T-helper 1 cell (primary cell): ENCODE measurements at regions not wholly inside any gene's neighbourhood (a gene's known extent, or its start where the extent isn't known, plus 50 kb on each side); places are given as distances from the start of the nearest gene placed in this dataset.
A peak's percentile ranks its signal among the peaks of the same experiment; 100 is the strongest.
"Not testable (repeated sequence)": the region's sequence is repeated elsewhere in the genome, so short reads cannot be mapped to it uniquely, and the experiment has no call there.

Experiments
- DNase-seq, 5 donors: peaks; one replicate each; pipeline ENCODE4 v3.0.0-alpha.2; 2012 to 2020

DNA sequence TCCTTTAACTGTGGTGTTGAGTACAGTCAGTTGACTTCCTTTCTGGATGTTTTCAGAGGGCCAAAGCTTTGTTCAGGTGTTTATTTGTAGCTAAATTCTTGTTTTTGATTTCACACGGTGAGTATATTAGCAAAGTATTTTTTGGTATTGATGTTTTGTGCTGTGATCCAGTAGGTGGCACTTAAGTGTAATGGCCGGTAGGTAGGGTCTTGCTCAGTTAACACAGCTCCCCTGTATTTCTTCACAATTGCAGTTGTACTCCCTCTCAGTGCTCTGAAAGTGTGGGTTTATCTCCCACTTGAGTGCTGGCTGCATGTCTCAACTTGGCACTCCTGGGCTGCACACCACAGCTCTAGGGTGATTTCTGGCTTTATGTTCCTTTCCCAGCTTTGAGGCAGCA lies 339.5 kb downstream of the AEBP2 start:
- no peak for DNase-seq

DNA sequence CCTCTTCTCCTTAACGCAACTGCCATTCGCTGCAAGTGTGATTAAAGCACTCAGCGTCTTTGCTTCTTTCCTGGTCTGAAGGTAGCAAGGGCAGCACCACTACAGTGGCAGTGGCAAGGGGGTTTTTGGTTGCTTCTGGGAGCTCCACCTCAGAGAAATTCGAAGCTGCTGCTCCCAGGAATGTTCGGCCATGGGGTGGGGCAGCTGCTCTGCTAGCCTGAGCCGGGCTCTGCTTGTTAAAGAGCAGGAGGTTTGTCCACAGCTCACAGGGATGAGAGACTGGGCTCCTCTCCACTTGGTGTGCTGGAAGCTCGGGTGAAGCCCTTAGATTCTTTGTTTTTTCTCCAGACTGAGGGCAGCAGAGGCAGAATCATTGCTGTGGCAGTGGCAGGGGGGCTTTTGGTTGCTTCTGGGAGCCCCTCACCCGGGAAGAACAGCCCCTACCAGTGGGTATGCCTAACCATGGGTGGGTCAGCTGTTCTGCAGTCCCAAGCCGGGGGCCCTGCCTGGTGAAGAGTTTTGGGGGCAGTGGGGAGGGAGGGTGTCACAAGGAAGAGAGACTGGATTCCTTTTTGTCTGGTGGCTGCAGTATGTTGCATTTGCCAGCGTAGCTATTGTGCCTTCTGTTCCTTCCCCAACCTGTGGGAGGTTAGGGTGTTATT lies 340.2 kb downstream of the AEBP2 start:
- no peak for DNase-seq

DNA sequence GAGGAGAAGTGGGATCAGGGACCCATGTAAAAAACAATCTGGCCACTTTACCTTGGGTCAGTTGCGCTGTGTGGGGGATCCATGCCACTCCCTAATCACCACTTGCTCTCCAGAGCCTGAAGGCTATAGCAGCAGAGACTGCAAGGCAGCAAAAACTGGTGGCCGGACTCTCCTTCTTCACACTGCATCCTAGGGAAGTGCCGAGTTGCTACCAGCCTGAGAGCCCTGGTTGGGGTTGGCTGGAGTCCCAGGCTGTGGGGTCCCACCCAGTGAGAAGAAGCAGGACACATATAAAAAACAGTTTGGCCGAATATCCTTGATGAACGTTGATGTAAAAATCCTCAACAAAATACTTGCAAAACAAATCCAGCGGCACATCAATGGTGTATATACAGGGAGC lies 341.2 kb downstream of the AEBP2 start:
- DNase-seq = no peak

DNA sequence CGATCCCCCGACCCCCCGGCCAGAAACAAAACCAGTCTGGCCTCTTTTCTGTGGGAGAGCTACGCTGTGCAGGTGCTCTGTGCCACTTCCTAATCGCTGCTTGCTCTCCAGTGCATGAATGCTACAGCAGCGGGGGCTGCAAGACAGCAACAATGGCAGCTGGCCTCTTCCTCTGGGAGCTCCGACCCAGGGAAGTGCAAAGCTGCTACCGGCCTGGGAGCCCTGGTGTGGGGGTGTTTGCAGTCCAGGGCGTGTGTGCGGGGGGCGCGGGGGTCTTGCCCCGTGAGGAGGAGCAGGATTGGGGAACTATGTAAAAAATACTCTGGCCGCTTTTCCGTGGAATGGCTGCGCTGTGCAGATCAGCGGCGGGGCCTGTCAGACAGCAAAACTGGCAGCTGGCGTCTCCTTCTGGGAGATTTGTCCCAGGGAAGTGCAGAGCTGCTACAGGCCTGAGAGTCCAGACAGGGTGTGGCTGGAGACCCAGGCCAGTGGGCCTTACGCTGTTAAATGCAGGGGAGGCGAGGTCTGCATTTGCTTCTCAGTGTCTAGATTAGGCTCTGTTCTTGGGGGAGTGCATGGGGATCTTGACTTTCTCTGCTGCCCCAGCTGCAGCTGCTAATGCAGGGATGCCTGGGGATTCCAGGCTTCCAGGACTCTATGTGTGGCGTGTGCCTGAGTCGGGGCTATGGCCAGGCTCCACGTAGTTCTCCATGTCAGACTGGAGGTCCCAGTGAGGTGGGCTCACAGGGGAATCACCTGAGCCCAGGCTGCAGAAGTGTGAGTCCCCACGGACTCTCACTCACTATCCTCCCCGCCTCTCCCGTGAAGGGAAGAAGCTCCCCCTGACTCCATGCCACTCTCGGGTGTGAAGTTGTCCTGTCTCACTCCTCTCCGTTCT lies 344.5 kb downstream of the AEBP2 start:
- DNase-seq = no peak

DNA sequence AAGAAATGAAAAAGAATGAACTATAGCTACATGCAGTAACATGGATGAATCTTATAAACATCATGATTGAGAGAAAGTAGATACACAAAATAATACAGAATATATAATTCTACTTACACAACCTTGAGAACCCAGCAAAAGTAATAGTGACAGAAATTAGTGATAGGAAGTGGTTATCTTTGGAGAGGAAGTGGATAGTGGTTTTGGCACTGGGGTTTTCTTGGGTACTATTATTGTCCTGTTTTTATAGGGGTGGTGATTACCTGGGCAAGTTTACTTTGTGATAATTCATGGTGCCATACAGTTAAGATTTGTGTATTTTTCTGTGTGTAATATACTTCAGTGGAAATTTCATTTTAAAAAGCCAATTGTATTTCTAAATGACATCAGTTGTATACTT lies 352.7 kb downstream of the AEBP2 start:
- peak in 1 of 5 donors; percentile 36 for DNase-seq

DNA sequence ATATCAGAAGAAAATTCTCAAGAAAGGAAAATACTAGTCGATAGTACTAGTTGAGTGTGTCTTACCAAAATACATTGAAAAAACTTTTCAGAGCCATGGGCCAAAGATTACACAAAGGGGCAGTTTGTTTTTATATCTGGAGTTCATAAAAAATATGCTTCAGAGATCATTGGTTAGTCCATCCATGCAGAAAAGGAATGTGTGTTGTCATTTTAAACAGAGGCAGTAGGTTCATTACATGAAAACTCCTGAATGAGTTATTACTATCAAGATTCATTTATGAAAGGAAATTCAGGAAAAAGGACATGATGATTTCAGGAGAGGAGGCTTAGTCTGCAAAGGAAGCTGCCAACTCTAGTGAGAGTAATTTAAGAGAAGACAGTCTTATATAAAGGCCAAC lies 354.8 kb downstream of the AEBP2 start:
- DNase-seq = no peak

DNA sequence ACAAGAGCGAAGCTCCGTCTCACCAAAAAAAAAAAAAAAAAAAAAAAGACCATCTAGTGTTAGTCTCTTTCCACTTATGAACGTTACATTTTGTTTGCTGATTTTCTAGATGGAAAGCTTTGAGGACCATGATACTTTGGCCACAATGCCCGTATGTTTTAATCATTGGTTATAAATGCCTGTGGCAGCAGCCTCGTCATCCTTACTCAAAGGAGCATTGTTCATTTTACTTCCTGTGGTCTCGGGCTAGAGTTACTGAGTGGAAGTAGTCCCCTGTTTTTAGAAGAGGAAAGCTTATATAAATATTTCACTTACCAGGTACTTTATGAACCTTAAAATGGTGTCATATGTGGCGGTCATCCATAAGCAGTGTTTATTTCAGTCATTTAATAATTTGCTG lies 359.9 kb downstream of the AEBP2 start:
- DNase-seq = no peak

DNA sequence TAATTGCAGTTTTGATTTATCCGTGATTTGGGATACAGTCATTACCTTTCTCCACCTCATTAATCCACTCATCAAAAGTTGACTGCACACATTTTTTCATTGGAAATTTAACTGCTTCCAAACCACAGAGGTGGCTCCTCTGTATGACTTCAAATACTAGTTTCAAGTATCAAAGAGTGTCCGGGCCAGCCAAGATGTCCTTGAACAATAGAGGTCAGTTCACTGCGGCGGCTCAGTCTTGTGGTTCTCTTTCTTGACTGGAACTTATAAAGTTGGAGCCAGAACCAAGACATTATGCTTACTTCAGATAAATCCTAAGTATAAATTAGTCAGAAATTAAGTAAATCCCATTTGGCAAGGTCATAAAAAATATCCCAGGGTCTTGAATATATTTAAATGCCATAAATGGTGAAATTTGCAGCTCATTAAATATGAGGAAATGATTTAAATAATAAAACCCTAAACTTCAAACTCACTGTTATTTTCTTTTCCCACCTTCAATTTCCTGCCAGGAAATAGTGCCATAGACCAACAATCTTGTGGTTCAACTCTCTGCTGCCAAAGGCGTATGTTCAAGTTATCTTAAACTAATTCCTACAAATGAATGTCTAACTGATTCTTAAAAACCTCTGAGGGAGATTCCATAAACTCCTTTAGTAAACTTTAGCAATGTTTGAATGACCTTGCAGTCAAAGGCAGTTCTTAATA lies 360.8 kb downstream of the AEBP2 start:
- DNase-seq = no peak

DNA sequence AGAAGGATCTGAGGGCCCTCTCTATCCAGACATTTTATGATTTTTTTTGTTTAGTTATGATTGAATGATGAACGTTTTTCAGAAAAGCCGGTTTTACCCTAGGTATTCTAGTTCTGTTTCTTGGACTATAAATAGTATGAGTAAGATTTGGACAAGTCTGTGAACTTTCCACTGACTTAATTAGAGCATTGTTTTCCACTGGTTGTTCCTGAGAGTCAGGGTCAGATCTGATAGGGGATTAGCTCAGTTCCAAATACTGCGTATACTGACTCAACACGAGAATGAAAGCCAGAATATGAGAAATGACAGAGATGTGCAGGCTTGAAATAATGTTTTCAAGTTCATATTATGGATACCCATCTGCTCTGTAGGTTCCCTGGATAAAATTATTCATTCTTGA lies 361.6 kb downstream of the AEBP2 start:
- DNase-seq = peak in 1 of 5 donors; percentile 52

DNA sequence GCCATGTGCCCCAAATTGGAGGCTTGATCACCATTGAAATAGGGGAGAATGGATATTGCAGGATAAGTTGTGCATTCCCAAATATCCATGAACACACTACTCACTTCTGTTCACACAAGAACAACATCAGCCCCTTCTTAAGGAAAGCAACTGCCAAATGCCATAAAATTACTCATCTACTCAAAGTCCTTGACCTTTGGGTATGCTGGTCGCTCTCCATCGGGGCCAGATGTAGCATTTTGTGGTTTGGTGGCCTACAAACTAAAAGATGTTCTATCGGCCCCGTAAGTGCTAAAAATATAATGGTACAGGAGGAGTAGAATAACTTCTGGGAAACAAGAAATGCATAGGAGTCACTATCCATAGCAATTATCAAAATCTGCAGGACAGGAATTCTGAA lies 362.6 kb downstream of the AEBP2 start:
- no peak for DNase-seq

DNA sequence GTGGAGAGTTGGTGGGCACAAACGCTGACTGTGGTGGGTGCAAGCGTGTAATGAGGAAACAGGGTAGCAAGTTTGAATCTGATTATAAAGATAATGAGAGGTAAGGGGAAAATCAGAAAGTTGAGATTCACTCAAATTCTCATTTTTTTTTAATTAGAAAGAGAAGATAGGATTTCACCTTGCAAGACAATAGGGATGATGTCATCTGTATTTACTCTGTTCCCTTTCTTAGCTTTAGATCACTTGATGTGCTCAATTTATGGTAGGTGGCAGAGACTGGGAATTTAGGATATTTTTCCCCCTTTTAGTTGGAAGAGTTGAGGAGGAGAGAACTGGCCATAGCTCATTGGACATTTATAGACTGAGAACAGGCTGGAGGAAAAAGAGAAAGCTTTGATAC lies 363.6 kb downstream of the AEBP2 start:
- DNase-seq = no peak

DNA sequence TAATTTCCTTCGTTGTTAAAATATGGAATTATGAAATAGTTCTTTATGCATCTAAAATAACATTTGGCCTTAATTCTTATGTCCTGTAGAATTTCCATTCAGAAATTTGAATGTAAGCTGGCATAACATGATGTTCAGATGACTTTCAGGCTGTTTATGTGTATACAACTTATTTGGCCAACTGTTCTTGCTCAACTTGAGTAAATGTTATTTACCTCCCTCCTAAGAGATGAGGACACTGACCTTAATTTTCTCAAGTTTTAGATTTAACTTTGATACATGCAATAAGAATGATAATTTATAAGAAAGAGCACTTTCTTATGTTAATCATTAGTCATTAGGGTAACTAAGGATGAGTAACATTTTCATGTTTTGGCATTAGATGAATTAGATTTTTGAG lies 365.4 kb downstream of the AEBP2 start:
- DNase-seq = no peak

DNA sequence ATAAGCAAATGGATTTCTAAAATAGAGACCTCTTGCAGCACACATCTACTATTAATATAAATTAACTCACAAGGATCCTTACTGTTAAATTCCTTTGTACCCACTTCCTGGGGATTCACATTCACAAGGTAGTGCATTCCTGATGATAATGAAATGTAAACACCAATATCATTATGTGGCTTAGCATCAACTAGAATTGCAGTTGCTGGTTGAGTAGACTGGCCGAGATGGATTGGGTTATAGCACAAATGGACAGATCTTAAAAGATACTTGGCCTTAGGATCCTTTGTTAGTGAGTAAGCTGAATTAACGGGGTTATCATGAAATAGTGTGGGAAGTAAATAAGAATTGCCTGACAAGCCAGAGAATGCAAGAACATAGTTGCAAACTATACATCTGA lies 369.1 kb downstream of the AEBP2 start:
- no peak for DNase-seq

DNA sequence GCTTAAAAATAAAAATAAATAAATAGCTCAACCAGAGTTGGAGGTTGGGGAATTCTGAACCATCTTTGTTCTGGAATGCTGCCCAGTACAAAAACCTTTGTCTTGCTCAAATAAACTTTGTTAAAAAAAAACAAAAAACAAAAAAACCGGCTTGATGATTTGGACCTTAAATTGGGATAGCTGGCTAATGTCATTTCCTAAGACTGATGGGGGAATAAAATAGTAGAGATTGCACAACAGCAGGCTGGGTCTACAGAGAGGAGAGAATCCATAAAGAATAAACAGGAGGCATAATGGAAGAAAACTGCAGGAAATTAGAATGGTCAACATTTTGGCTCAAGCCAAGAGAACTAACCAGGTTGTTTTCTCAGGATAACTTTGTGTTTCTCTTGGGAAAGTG lies 370.9 kb downstream of the AEBP2 start:
- no peak for DNase-seq

DNA sequence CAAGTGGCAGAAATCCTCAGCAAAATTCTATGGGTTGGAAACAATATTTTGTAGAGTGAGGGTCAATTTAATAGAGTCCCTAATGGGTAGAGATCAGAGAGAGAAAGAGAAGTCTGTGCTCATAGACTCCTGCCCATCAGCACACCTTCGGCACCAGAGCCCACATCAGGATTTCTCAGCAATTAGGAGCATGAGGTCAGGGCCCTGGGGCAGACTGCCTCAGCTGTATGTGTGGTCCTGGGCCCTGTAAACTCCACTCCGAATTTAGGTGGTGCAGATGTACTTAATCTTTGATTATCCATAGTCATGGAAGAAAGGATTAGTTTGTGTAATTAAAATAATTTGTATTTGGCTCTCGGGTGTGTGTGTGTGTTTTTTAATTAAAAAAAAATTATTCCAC lies 372.6 kb downstream of the AEBP2 start:
- no peak for DNase-seq

DNA sequence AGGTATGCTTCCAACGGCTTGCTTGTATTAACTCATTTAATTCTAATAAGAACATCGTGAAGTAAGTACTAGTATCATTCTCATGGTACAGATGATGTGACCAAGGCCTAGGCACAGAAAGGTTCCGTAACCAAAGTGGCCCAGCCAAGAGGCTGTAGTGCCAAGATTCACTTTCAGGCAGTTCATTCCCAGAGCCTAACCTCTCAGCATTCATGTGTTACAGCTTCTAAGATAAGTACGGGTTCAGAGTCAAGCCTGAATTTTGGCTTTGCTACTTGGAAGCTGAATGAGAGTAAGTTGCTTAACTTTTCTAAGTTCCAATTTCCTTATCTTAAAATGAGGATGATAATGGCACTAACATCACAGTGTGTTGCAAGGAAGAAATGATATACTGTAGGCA lies 379.9 kb downstream of the AEBP2 start:
- no peak for DNase-seq

DNA sequence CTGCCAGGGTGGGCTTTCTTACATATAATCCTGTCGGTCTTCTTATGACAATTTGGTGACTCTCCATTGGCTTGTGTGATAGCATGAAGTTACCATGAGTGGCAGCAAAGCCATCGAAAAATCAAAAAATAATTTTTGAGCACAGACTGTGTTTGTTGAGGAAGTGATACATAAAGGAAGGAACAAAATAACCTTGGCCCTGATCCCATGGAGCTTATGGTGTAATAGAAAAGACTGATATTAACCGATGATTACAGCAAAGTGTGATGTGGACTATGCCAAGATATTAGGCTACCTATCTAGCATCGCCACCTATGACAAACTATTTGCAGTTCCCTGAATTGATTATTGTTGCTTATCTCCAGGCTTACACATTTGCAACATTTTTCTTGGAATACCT lies 383.2 kb downstream of the AEBP2 start:
- no peak for DNase-seq

DNA sequence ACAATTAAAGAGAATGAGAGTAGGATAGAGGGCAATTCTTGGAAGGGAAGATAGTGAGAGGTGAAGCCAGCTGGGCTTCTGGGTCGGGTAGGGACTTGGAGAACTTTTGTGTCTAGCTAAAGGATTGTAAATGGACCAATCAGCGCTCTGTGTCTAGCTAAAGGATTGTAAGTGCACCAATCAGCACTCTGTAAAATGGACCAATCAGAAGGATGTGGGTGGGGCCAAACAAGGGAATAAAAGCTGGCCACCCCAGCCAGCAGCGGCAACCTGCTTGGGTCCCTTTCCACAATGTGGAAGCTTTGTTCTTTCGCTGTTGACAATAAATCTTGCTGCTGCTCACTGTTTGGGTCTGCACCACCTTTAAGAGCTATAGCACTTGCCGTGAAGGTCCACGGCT lies 384.0 kb downstream of the AEBP2 start:
- DNase-seq = not testable (repeated sequence)

DNA sequence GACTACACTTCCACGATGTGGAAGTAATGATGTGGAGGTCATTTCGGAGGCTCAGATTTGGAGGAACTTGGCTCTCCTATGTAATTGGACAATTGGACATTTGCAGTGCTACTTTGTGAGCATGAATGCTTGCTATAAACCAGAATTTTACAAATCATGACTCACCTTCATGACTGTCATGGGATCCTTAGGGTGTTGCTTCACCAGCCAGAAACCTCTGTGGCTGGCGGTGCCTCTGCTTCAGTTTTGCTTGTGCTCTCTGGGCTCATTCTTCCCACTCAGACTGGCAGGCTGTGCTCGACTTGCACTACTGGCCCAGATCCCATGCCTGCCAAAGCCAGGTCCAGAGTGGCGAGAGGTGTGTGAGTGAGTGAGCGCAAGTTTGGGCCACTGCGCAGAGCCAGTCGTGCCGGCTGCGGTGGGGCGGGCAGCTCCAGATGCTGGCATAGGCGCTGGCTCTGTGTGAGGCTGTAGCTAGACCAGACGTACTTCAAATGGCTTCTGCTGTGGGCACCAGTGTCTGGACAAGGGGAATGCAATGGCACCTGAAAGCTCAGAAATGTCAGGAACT lies 387.8 kb downstream of the AEBP2 start:
- DNase-seq = peak in 1 of 5 donors; percentile 10

DNA sequence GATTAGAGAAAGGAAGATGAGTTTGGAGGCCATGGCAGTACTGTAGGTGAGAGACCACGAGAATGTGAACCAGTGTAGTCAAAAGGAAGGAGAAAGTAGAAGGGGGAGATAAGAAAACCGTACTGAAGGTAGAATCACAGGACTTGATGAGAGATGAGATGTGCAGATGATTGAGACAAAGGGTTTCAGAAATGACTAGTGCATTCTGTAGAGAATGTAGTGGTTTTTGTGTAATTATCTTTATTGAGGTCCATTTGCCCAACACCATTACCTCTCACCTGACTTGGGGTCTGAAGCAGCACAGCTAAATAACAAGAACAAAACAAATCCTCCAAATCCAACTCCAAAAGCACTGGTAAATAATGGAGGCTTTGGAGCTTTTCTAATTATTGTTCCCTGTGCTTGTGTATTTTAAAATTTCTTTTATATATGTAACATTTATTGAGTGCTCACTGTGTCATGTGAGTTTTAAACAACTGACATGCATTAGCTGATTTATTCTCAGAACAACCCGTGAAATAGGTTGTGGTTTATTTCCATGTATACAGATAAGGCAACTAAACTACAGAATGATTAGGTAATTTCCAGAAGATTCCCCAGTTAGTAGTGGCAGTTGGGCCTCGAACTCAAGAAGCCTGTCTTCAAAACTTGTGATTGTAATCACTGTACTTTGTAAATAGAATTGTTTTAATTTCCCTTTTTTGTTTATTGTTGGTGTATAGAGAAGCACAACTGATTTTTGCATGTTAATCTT lies 390.0 kb downstream of the AEBP2 start:
- DNase-seq = peak in 1 of 5 donors; percentile 12

DNA sequence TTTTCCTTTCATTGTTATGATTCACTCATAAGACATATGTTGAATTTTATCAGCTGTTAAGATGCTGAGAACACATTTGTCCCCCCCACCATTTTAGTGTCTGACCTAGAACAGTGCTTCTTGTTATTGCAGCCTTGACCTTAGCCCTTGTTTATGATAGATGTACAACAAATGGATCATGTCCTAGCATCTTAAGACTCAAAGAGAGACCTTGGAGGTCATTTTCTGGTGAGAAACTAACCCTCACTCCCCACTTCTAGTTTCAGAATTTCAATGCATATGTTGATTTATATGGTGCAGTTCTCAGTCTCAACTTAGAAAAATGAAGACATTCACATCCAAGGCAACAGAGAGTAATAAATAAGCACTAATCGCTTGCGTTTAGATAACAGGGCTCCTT lies 391.2 kb downstream of the AEBP2 start:
- no peak for DNase-seq

DNA sequence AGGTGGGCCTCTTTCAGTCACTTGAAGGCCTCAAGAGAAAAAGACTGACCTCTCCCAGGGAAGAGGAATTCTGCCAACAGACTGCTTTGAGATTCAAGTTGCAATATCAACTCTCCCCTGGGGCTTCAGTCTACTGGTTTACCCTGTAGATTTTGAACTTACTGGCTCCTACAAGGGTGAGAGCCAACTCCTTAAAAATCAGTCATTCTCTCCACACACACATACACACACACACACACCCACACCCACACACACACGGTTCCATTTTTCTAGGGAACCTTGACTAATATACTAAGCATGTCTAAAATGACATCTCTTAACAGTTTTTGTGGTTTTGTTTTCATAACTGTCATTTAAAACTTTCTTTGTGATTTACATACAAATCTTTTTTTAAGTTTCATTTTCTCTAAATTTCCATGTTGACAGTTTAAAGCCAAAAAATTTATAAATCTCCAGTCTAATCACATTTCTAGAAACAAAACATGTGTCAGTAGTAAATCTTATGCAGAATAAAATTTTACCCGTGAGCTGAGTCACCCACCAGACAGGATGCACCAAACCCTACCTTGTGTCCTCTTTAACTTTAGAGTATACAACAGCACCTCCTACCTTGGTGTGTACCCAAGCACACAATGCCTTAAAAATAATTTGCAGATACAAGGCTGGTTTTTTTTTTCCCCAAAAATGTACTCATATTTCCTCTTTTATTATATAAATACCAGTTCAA lies 394.6 kb downstream of the AEBP2 start:
- DNase-seq = peak in 1 of 5 donors; percentile 50
